MM.1S (cell line): ENCODE measurements at regions not wholly inside any gene's neighbourhood (a gene's known extent, or its start where the extent isn't known, plus 50 kb on each side); places are given as distances from the start of the nearest gene placed in this dataset.

Experiments
- DNase-seq: peaks from one replicate; pipeline ENCODE4 v3.0.0-alpha.2; 2015
- H2AFZ ChIP-seq: fragments of 300-600 bp; sonication (generic); 2 replicates; pipeline ENCODE4 v1.6.0; 2016; ENCODE audit warnings: antibody characterized with exemption, low read length
- H3F3A ChIP-seq: fragments of 300-600 bp; sonication (generic); 2 replicates; pipeline ENCODE4 v1.6.1; 2016; ENCODE audit warnings: mild to moderate bottlenecking, antibody characterized with exemption, low read length, moderate library complexity, mixed read lengths; ENCODE audit not compliant: insufficient read depth
- H3K27ac ChIP-seq: fragments of 300-600 bp; sonication (generic); 2 replicates; pipeline ENCODE4 v1.5.1; 2016; ENCODE audit warnings: mild to moderate bottlenecking, low read length
- H3K27me3 ChIP-seq: fragments of 300-600 bp; sonication (generic); replicated peaks from 2 replicates; pipeline ENCODE4 v1.6.0; 2016; ENCODE audit warnings: low read length; ENCODE audit not compliant: insufficient read depth
- H3K36me3 ChIP-seq: fragments of 300-600 bp; sonication (generic); replicated peaks from 2 replicates; pipeline ENCODE4 v1.6.1; 2016; ENCODE audit warnings: mild to moderate bottlenecking, low read length, mixed read lengths; ENCODE audit not compliant: insufficient read depth
- H3K4me1 ChIP-seq: fragments of 300-600 bp; sonication (generic); 2 replicates; pipeline ENCODE4 v1.6.1; 2016; ENCODE audit warnings: low read length, mixed read lengths
- H3K4me2 ChIP-seq: fragments of 300-600 bp; sonication (generic); 2 replicates; pipeline ENCODE4 v1.6.0; 2016; ENCODE audit warnings: low read depth, low read length
- H3K4me3 ChIP-seq: fragments of 300-600 bp; sonication (generic); 2 replicates; pipeline ENCODE4 v1.5.1; 2016; ENCODE audit warnings: low read length, mixed read lengths
- H3K79me2 ChIP-seq: fragments of 300-600 bp; sonication (generic); 2 replicates; pipeline ENCODE4 v1.6.1; 2016; ENCODE audit warnings: mixed run types, low read length, mixed read lengths
- H3K9ac ChIP-seq: fragments of 300-600 bp; sonication (generic); 2 replicates; pipeline ENCODE4 v1.6.1; 2016; ENCODE audit warnings: low read length, mixed read lengths
- H3K9me2 ChIP-seq: fragments of 300-600 bp; sonication (generic); replicated peaks from 2 replicates; pipeline ENCODE4 v1.6.1; 2016; ENCODE audit warnings: mild to moderate bottlenecking, low read length, mixed read lengths; ENCODE audit not compliant: insufficient read depth
- H3K9me3 ChIP-seq: fragments of 300-600 bp; sonication (generic); replicated peaks from 2 replicates; pipeline ENCODE4 v1.6.1; 2016; ENCODE audit warnings: mild to moderate bottlenecking, low read length, mixed read lengths; ENCODE audit not compliant: insufficient read depth
- H4K20me1 ChIP-seq: fragments of 300-600 bp; sonication (generic); 2 replicates; pipeline ENCODE4 v1.6.1; 2016; ENCODE audit warnings: mild to moderate bottlenecking, low read length, moderate library complexity, mixed read lengths; ENCODE audit not compliant: insufficient read depth
- EZH2 ChIP-seq: fragments of 300-600 bp; sonication (generic); optimal IDR thresholded peaks from 2 replicates; pipeline ENCODE3; 2017; ENCODE audit warnings: low read depth, mild to moderate bottlenecking, antibody characterized with exemption, low read length, mixed read lengths
- EZH2phosphoT487 ChIP-seq: fragments of 300-600 bp; sonication (generic); IDR thresholded peaks from 2 replicates; pipeline ENCODE4 v1.6.1; 2018; ENCODE audit warnings: antibody characterized with exemption, low read length
- TF ChIP-seq, protein P1 (sequence below): fragments of 300-600 bp; sonication (generic); IDR thresholded peaks from 2 replicates; pipeline ENCODE4 v1.5.1; 2016; ENCODE audit warnings: antibody characterized with exemption, low read length, mixed read lengths

DNA sequence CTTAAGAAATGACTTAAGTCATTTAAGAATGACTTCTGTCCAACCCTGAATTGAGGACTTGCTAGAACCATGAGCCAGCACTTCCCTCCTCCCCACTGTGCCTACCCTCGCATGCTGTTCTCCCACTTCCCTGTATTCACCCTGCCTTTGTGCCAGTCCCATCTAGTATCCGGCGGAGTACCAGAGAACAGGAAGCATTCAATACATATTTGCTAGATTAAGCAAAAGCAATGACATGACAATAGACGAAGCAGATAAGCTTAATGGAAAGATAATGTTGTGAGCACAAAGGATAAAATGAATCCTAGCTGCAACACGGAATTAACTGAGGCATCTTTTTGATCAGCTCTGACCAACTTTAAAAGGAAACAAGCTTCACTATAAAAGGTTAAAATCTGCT, 328.5 kb downstream of the TDRD15 start:
- no peak for DNase-seq
- no peak overlapping the region for H3K27ac ChIP-seq

GRCh38 chr2:21452678-21453077, 328.9 kb downstream of the TDRD15 start:
- no peaks in the 10 kb centered on the region for H3F3A ChIP-seq
- H3K4me1 ChIP-seq, result no peaks in the 10 kb centered on the region
- no peaks in the 10 kb centered on the region for H3K79me2 ChIP-seq
- H3K9me2 ChIP-seq, result no peaks in the 10 kb centered on the region
- TF ChIP-seq, protein P1, sequence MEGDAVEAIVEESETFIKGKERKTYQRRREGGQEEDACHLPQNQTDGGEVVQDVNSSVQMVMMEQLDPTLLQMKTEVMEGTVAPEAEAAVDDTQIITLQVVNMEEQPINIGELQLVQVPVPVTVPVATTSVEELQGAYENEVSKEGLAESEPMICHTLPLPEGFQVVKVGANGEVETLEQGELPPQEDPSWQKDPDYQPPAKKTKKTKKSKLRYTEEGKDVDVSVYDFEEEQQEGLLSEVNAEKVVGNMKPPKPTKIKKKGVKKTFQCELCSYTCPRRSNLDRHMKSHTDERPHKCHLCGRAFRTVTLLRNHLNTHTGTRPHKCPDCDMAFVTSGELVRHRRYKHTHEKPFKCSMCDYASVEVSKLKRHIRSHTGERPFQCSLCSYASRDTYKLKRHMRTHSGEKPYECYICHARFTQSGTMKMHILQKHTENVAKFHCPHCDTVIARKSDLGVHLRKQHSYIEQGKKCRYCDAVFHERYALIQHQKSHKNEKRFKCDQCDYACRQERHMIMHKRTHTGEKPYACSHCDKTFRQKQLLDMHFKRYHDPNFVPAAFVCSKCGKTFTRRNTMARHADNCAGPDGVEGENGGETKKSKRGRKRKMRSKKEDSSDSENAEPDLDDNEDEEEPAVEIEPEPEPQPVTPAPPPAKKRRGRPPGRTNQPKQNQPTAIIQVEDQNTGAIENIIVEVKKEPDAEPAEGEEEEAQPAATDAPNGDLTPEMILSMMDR, result no peak
- TF ChIP-seq EZH2phosphoT487 (no peak), EZH2 (no peak)
- no peaks in the 10 kb centered on the region for H3K27me3 ChIP-seq
- no peak overlapping the region for H3K27ac ChIP-seq
- no peaks in the 10 kb centered on the region for H3K9me3 ChIP-seq
- no peak for DNase-seq
- H3K4me2 ChIP-seq, result no peak overlapping the region
- H3K4me3 ChIP-seq, result no peak overlapping the region
- H3K36me3 ChIP-seq, result no peaks in the 10 kb centered on the region
- H2AFZ ChIP-seq, result no peak overlapping the region
- no peaks in the 10 kb centered on the region for H4K20me1 ChIP-seq
- no peak overlapping the region for H3K9ac ChIP-seq

More for the DNA sequence above, 328.5 kb downstream of the TDRD15 start:
- H2AFZ ChIP-seq, result no peak overlapping the region
- no peak overlapping the region for H3K4me3 ChIP-seq
- no peaks in the 10 kb centered on the region for H3F3A ChIP-seq
- TF ChIP-seq EZH2 (no peak), EZH2phosphoT487 (no peak)
- TF ChIP-seq, protein P1, result no peak
- H3K4me2 ChIP-seq, result no peak overlapping the region
- H4K20me1 ChIP-seq, result no peaks in the 10 kb centered on the region
- H3K27me3 ChIP-seq, result no peaks in the 10 kb centered on the region
- no peaks in the 10 kb centered on the region for H3K9me3 ChIP-seq
- no peaks in the 10 kb centered on the region for H3K36me3 ChIP-seq
- H3K9ac ChIP-seq, result no peak overlapping the region
- H3K79me2 ChIP-seq, result no peaks in the 10 kb centered on the region
- H3K9me2 ChIP-seq, result no peaks in the 10 kb centered on the region
- no peaks in the 10 kb centered on the region for H3K4me1 ChIP-seq

GRCh38 chr2:21453723-21454450, 330.1 kb downstream of the TDRD15 start:
- DNase-seq, result no peak
- Histone ChIP-seq H2AFZ (no peak overlapping the region), H3K9me2 (no peaks in the 10 kb centered on the region), H3K27me3 (no peaks in the 10 kb centered on the region), H3K4me1 (no peaks in the 10 kb centered on the region), H3K9me3 (no peaks in the 10 kb centered on the region), H3F3A (no peaks in the 10 kb centered on the region), H3K79me2 (no peaks in the 10 kb centered on the region), H4K20me1 (no peaks in the 10 kb centered on the region), H3K36me3 (no peaks in the 10 kb centered on the region), H3K4me2 (no peak overlapping the region), H3K4me3 (no peak overlapping the region), H3K27ac (no peak overlapping the region), H3K9ac (no peak overlapping the region)
- TF ChIP-seq, protein P1, result no peak
